ENCODE measurements at regions not wholly inside any gene's neighbourhood (a gene's known extent, or its start where the extent isn't known, plus 50 kb on each side); places are given as distances from the start of the nearest gene placed in this dataset.
"Not testable (repeated sequence)": the region's sequence is repeated elsewhere in the genome, so short reads cannot be mapped to it uniquely, and the experiment has no call there.

DNA sequence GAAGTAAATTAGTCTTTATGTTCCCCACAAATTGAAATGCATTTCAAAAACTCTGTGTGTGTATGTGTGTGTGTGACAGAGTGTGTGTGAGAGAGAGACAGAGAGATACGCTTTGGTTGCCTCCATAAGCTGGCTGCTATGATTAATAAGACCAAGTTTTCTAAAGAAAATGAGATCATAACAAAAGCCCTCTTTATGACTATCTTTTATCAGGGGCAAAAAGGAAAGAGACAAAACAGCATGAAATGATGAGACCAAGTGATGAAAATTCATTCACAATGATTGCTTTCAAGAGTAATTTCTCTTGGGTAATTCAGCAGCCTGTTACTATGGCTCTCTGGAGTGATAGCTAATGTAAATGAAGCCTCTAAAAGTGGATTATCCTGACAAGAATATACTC lies 277.6 kb upstream of the PLEKHG7 start:
- no peak for DNase-seq
- in situ Hi-C loops (cut with MboI; ENCODE audit: low pct_unique_long_range_greater_than_20kb, low sequenced_read_pairs) = no loop called here

DNA sequence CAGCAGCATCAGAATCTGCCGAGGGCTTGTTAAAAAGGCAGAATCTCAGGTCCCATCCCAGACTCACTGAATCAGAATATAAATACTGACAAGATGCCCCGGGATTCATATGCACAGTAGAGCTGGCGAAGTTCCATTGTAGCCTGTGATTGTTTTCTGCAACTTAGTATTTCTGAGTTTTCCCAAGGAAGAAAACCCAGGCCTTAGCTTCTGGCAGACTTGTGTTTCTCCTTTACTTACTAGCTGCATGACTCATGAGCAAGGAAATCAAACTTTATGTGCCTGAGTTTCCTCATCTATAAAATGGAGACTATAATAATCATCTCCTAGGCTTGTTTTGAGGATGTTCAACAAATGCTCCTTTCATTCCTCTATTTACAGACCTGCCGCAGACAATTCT lies 278.5 kb upstream of the PLEKHG7 start:
- DNase-seq = no peak
- in situ Hi-C loops (cut with MboI; ENCODE audit: low pct_unique_long_range_greater_than_20kb, low sequenced_read_pairs) = no loop called here

DNA sequence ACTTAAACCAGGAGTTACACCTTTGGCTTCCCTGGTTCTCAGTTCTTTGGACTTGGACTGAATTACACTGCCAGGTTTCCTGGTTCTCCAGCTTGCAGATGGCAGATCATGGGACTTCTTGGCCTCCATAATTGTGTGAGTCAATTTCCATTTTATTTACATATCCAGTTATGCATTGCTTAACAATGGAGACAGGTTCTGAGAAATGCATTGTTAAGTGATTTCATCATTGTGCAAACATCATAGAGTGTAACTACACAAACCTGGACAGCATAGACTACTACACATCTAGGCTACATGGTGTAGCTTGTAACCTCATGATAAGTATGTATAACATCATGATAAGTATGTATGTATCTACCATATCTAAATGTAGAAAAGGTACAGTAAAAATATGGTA lies 276.1 kb upstream of the BTG1 start:
- in situ Hi-C loops (cut with MboI; ENCODE audit: low pct_unique_long_range_greater_than_20kb, low sequenced_read_pairs) = no loop called here

DNA sequence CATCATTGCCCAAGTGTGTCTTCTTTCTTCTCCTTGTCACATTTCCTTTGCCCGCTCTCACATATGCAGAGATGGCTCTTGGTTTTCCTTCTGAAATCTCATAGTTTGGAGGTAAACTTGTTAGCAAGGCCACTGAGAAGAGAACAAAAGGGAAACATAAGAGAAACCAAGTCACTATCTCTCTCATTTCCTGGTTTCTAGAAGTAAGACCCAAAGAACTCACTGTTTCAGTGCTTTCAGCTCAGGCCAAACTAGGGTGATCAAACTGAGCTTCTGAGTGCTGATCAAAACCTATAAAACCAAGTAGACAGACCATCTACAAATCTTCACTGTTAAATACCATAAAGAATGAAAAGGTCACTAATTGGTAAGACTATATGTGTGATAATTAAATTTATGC lies 275.4 kb upstream of the BTG1 start:
- in situ Hi-C loops (cut with MboI; ENCODE audit: low pct_unique_long_range_greater_than_20kb, low sequenced_read_pairs) = no loop called here
- no peak for DNase-seq

More for the DNA sequence above, 276.1 kb upstream of the BTG1 start:
- DNase-seq = no peak

DNA sequence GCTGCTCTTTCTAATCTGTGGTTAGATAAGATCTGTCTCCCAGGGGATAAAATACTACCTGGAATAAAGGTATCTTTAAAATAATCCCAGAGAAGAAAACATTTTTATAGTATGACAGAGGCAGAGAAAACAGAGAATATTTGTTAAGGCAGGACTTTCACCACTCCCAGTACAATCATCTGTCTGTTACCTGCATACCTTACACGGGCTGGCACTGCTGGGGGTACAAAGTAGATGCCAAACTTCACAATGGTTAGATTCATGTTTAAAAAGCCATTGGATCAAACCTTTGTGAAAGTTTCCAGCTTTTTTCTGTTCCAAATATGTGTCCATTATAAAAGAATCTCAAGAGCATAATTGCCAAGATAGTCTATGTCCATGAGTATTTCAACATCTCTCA lies 273.6 kb upstream of the BTG1 start:
- in situ Hi-C loops (cut with MboI; ENCODE audit: low pct_unique_long_range_greater_than_20kb, low sequenced_read_pairs) = no loop called here
- DNase-seq = no peak

DNA sequence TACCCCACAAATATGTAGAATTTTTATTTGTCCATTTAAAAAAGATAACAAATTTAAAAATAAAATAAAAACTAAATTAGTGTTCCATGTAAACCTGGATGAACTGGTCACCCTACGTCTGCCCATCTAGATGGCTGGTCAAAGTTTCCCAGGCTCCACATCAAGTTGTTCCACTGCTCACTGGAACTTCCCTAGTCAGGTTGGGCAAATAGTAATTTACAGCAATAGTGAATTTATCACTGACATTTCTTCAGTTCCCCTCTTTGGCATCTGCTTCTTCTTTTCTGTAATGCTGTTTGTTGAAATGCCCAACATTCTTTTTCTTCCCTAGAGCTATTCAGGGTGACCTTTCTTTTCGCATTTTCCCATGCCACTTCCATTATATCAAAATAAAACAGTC lies 272.7 kb upstream of the BTG1 start:
- in situ Hi-C loops (cut with MboI; ENCODE audit: low pct_unique_long_range_greater_than_20kb, low sequenced_read_pairs) = no loop called here
- DNase-seq = no peak

DNA sequence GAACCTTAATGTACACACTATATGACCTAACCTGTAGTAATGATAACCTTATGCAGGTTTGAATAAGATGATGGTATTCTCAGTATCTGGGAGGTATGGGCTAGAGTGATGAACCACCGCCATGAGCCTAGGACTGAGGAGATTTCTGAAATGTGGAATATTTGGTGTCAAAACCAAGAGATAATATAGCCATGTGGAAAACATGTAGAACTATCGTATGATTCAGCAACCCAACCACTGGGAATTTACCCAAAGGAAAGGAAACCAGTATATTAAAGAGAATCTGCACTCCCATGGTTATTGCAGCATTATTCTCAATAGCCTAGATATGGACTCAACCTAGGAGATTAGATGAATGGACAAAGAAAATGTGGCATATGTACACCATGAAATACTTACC lies 271.7 kb upstream of the BTG1 start:
- in situ Hi-C loops (cut with MboI; ENCODE audit: low pct_unique_long_range_greater_than_20kb, low sequenced_read_pairs) = no loop called here
- no peak for DNase-seq

DNA sequence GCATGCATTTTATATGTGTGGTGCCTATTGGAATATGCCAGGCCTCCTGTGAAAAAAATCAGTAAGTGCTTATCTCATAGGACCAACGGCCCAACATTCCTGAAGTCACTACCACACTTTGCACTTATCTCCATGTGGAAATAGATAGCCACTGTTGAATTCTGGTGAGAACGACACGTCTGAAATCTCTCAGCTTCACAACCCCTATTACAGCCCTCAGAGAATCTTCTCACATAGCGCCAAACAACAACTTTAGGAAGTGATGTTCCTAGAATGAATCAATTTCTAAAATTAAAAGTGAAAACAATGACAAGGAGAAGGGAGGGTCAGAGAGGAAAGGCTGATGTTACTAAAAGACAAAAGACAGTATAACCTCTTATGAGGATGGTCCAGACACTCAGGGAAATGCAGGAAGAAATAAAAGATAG lies 270.8 kb upstream of the BTG1 start:
- in situ Hi-C loops (cut with MboI; ENCODE audit: low pct_unique_long_range_greater_than_20kb, low sequenced_read_pairs) = no loop called here
- DNase-seq = no peak

DNA sequence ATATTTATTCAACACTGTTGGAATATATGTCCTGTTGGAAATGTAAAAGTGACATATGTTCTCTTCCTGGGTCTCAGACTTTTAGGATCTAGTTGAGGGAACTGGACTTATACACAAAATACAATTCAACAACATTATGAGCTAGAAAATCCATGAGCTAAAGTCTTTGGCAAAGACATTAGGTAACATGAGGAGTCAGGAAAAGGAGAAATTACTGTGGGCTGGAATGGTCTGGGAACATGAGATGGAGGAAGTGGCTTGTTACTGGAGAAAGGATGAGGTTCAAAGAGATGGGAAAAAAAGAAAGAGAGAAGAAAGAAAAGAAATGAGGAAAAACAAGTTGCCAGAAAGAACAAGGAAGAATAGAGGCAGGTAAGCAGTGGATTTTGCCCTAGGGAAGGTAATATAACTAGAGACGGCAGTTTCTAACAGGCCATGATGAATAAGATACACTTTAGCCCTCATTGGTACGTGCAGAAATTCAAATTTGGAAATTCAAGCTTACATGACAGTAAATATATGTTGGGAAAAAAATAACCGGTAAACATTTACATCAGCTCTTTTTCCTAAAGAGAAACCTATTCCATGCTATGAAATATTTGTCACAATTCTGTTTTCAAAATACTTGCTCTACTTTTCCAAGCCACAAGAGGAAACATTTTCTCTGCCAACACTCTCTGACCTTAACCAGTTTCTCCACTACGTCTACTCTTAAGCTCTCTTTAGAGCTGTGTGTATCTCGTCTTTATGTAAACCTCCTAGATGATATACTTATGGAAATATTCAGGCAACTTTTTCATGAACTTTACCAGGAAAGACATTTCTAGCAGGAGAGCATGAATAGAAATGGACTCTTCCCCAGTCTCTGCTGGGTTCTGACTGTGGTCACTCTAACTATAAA lies 268.8 kb upstream of the BTG1 start:
- no peak for DNase-seq
- in situ Hi-C loops (cut with MboI; ENCODE audit: low pct_unique_long_range_greater_than_20kb, low sequenced_read_pairs) = no loop called here

DNA sequence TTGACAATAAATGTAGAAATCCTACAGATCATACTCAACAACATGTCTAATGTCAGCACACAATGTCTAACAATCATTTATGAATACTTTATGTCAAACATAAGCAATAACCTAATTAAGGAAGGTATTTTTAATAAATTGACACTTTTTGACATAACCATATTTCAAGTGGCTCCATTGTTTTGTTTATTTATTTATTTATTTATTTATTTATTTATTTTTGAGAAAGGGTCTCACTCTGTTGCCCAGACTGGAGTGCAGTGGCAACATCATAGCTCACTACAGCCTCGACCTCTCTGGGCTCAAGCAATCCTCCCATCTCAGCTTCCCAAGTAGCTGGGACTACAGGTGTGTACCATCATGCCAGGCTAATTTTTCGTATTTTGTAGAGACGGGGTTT lies 267.6 kb upstream of the BTG1 start:
- in situ Hi-C loops (cut with MboI; ENCODE audit: low pct_unique_long_range_greater_than_20kb, low sequenced_read_pairs) = no loop called here
- no peak for DNase-seq

DNA sequence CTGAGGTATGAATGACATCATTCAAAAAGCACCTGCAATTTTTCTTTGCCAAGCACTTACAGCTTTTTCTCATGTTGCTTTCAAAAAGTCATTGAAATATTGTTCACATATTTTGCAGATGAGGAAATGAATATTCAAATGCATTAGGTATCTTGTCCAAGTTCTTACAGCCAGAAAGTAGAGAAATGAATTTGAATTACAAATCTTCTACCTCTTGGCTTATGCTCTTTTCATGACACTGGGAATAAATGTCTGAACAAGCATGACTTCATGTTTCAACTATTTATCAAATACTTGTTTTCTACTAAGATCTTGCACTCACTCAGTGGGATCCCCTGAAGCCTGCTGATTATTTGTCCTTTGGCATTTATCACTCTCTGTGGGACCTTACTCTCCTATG lies 267.2 kb upstream of the BTG1 start:
- no peak for DNase-seq
- in situ Hi-C loops (cut with MboI; ENCODE audit: low pct_unique_long_range_greater_than_20kb, low sequenced_read_pairs) = no loop called here

DNA sequence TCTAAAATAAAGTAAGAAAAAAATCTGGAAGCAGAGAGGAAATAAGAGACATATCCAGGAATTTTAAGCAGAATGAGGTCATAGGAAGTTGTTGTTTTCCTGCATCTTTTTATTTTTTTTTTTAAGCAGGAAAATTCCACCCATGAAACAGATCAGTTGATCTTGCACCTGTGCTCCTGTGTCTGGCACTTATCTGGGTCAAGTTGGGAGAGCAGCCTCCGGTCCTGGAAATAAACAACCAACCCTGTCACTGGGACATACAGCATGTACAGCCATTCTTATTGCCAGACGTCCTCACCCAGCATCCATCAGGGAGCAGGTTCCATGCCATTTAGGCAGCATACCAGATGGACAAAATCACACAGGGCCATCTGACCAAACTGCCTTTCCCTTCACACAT lies 266.0 kb upstream of the BTG1 start:
- no peak for DNase-seq
- in situ Hi-C loops (cut with MboI; ENCODE audit: low pct_unique_long_range_greater_than_20kb, low sequenced_read_pairs) = no loop called here

DNA sequence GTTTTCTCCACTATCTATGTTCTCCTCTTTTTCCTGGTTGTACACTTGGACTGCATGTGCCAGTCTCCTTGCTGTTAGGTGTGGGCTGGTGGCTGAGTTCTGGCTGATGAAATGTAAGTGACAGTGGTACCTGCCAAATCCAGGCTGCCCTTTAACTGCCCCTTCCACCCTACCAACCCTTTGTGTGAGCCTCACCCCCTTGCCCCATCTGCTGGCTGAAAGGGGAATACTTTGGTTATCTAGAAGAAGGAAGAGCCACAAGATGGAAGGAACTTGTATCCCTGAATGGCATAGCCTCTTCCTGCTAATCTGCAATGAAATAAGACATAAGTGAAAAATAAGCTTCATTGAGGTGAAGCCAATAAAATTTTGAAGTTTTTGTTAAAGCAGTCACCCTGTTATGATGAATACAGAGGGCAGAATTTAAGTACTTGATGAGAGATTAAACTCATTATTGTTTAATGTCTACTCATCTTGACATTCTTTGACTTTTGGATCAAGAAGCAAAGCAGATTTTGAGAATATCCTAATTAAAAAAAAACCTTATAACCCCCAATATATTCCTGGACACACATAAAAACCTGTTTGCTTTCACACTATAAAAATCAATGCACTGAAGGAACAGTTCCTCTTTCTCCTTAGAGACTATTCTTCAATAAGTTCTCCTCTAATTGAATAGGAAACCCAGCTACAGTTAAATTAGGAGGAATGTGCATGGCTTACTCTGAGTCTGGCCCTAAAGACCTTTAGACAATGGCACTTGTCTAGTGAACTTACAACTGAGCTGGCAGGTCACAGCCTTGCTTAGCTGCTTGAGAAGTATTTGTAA lies 262.6 kb upstream of the BTG1 start:
- DNase-seq = peak; percentile 68
- in situ Hi-C loops (cut with MboI; ENCODE audit: low pct_unique_long_range_greater_than_20kb, low sequenced_read_pairs) = no loop called here

DNA sequence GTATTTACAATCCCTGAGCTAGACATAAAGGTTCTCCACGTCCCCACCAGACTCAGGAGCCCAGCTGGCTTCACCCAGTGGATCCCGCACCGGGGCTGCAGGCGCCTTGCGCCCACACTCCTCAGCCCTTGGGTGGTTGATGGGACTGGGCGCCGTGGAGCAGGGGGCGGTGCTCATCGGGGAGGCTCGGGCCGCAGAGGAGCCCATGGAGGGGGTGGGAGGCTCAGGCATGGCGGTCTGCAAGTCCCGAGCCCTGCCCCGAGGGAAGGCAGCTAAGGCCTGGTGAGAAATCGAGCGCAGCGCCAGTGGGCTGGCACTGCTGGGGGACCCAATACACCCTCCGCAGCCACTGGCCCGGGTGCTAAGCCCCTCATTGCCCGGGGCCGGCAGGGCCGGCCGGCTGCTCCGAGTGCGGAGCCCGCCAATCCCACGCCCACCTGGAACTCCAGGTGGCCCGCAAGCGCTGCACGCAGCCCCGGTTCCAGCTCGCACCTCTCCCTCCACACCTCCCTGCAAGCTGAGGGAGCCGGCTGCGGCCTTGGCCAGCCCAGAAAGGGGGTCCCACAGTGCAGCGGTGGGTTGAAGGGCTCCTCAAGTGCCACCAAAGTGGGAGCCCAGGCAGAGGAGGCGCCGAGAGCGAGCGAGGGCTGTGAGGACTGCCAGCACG lies 260.9 kb upstream of the BTG1 start:
- in situ Hi-C loops (cut with MboI; ENCODE audit: low pct_unique_long_range_greater_than_20kb, low sequenced_read_pairs); DNase-seq: not testable (repeated sequence)

DNA sequence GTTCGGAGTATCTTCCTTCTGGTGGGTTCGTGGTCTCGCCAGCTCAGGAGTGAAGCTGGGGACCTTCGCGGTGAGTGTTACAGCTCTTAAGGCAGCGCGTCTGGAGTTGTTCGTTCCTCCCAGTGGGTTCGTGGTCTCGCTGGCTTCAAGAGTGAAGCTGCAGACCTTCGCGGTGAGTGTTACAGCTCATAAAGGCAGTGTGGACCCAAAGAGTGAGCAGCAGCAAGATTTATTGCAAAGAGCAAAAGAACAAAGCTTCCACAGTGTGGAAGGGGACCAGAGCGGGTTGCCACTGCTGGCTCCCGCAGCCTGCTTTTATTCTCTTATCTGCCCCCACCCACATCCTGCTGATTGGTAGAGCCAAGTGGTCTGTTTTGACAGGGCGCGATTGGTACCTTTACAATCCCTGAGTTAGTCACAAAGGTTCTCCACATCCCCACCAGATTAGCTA lies 260.2 kb upstream of the BTG1 start:
- in situ Hi-C loops (cut with MboI; ENCODE audit: low pct_unique_long_range_greater_than_20kb, low sequenced_read_pairs); DNase-seq: not testable (repeated sequence)

DNA sequence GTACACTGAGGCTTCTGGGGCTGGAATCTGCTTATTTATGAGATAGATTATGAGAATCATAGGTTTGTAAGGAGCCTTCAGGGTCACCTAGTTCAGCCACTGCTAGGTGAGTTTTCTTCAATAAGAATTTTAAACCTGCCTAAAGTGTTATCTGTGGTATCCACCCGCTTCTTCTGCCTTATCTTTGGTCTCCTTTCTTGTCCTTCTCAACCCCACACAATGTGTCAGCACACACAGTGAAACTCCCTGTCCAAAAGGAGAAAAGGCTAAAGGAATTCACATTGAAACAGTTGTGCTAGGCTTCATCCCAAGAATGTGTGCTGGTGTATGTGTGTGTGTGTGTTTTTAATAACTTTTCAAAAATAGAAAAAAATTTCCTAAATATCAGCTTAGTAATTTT lies 259.3 kb upstream of the BTG1 start:
- DNase-seq = no peak
- in situ Hi-C loops (cut with MboI; ENCODE audit: low pct_unique_long_range_greater_than_20kb, low sequenced_read_pairs) = no loop called here

DNA sequence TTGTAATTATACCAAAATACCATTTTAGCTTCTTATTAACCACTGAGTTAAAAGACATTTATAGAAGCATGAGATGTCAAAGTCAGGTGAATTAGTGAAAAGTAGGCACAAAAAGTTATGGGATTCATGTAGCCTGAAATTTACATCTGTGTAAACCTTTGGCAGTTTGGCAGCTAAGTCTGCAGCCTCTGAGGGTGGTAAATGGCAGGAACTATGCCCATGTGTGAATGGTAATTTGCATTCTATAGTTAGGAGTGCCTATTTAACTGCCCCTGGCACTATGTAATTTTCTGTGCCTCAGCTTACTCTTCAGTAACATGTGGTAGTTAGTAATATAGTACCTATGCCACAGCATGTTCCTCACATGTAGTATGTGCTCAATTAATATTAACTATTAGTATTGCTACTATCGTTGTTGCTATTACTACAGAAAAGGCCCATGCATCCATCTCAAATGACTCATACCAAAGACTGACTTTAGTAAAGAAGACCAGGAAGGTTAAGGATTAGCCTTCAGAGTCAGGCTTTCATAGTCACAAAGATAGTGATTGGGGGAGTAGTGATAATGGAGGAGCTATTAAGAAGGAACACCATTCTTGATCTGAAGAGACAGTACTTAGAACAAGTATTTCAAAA lies 258.7 kb upstream of the BTG1 start:
- in situ Hi-C loops (cut with MboI; ENCODE audit: low pct_unique_long_range_greater_than_20kb, low sequenced_read_pairs) = no loop called here
- peak; percentile 6 for DNase-seq

DNA sequence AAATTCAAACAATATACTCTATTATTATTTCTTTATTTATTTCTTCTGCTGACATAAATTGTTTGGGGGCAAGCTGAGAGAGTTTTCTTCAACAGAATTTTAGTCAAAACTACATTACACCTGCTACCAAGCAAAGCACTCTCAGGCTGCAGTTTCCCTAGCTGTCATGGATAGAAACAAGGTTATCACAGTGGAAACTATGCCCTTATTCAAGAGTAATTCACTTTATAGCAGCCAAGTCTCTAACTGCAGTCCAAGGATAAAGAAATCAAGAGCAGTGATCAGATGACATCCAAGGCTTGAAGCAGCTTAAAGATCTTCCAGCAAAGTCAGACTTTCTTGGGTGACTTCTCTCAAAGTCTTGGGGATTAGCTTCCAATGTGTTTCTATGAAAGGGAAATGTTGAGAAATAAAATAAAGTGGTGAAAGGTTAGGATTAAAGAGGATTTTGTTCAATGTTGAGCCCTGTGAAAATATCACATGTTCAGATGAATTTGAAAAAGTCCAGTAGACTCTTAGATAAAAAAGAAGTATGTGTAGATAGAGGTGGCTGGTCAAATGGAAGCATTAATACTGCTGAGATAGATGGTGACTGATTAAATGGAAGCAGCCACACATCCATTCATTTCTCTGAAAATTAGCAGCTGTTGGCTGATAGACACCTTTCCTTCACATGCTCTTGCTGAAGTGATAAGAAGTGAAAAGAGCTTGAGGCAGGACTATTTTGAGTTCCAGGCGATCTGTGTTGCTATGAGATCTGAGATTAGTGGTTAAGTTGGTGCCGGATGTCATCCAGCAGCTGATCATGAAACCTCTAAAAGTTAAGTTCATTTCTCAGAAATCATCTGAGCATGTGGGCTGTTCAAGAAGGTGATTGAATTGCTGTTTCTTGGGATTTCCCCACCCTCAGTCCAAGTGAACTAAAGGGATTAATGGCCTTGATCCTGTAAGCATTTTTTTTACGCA lies 257.8 kb upstream of the BTG1 start:
- in situ Hi-C loops (cut with MboI; ENCODE audit: low pct_unique_long_range_greater_than_20kb, low sequenced_read_pairs) = no loop called here
- DNase-seq = peak; percentile 67
